K562 (cell line): ENCODE measurements at regions not wholly inside any gene's neighbourhood (a gene's known extent, or its start where the extent isn't known, plus 50 kb on each side); places are given as distances from the start of the nearest gene placed in this dataset.

Source experiments
- ATAC-seq: fragments of 200-7000 bp; cut with Tn5 transposase; 3 replicates; pipeline ENCODE4 v1.9.1; 2020; ENCODE audit warnings: moderate library complexity
- BruUV-seq: library from RNA; stranded (reverse); fragments of 400-500 nt; replicated peaks from 2 replicates; lab custom pipeline; 2021; lab: Mats Ljungman, UMichigan
- CTCF ChIA-PET: fragments of 300-600 bp; formaldehyde crosslinking; extraction: SDS; loops from one replicate; lab custom pipeline; 2021; ENCODE audit warnings: low intra/inter-chr PET ratio; lab: Yijun Ruan, JAX
- POLR2A ChIA-PET: fragments of 300-600, 350-650 bp; sonication (Branson Sonifier 250); formaldehyde crosslinking; extraction: SDS; loops from one replicate; lab custom pipeline; 2021; ENCODE audit warnings: antibody characterized with exemption, inconsistent platforms; lab: Yijun Ruan, JAX
- DNase-seq, 4 experiments: peaks; one replicate each; pipeline versions ENCODE4 v3.0.0 to v3.0.0-alpha.2; 2011 to 2018; ENCODE audit warnings: low spot score in 3 of 4, mixed read lengths in 3 of 4; ENCODE audit errors: extremely low read depth in 1 of 4
- FAIRE-seq: peaks from 2 replicates; lab custom pipeline; 2011; peaks lifted over from hg19 to GRCh38; lab: Jason Lieb, UNC
- H2AFZ ChIP-seq: 2 replicates; pipeline ENCODE4 v1.6.0; 2011; ENCODE audit warnings: low read depth, low read length, control low read depth, inconsistent platforms
- H3K27ac ChIP-seq: fragments of 200-600 bp; 3 replicates; pipeline ENCODE4 v1.8.0; 2011; ENCODE audit warnings: low read depth, mild to moderate bottlenecking, control low read depth, inconsistent platforms, low read length, moderate library complexity, mixed read lengths; ENCODE audit errors: extremely low read depth
- H3K27me3 ChIP-seq, 2 experiments: fragments of 300-600 bp in 1 of 2; 2 replicates in 1 of 2; 3 replicates in 1 of 2; pipeline versions ENCODE4 v1.6.0 to v1.8.0; 2011; ENCODE audit warnings: inconsistent platforms in 2 of 2, low read length in 2 of 2, mild to moderate bottlenecking in 1 of 2, mixed read lengths in 1 of 2, moderate library complexity in 1 of 2; ENCODE audit not compliant: control insufficient read depth in 2 of 2, insufficient read depth in 2 of 2
- H3K36me3 ChIP-seq: fragments of 300-600 bp; 3 replicates; pipeline ENCODE4 v1.8.0; 2011; ENCODE audit warnings: mild to moderate bottlenecking, low read length, inconsistent platforms; ENCODE audit not compliant: control insufficient read depth, insufficient read depth
- H3K4me1 ChIP-seq, 2 experiments: fragments of 200-600 bp in 1 of 2; replicated peaks in 1 of 2; 2 replicates in 1 of 2; 3 replicates in 1 of 2; pipeline versions ENCODE4 v1.5.1 to v1.8.0; 2011; ENCODE audit warnings: inconsistent platforms in 2 of 2, low read length in 2 of 2, mild to moderate bottlenecking in 1 of 2, mixed read lengths in 1 of 2, moderate library complexity in 1 of 2; ENCODE audit not compliant: control insufficient read depth in 2 of 2, insufficient read depth in 2 of 2
- H3K4me2 ChIP-seq: 2 replicates; pipeline ENCODE4 v1.6.1; 2011; ENCODE audit warnings: low read length, control low read depth, inconsistent platforms, mixed read lengths; ENCODE audit not compliant: insufficient read depth
- H3K4me3 ChIP-seq: fragments of 200-600 bp; sonication (generic), shearing (Covaris generic); 2 replicates; pipeline ENCODE4 v1.5.1; 2016; ENCODE audit warnings: control low read depth, inconsistent platforms
- H3K79me2 ChIP-seq: fragments of 200-600 bp; 3 replicates; pipeline ENCODE4 v1.8.0; 2011; ENCODE audit warnings: low read length, inconsistent platforms; ENCODE audit not compliant: control insufficient read depth, insufficient read depth
- H3K9ac ChIP-seq, 2 experiments: 2 replicates each; pipeline versions ENCODE4 v1.6.0 to v1.6.1; 2011; ENCODE audit warnings: low read depth in 2 of 2, low read length in 2 of 2, control low read depth in 1 of 2, inconsistent platforms in 1 of 2, mild to moderate bottlenecking in 1 of 2, mixed read lengths in 1 of 2; ENCODE audit not compliant: insufficient read depth in 1 of 2
- H3K9me1 ChIP-seq: one replicate; pipeline ENCODE4 v1.6.0; 2011; ENCODE audit warnings: inconsistent platforms, mild to moderate bottlenecking, low read length, moderate library complexity; ENCODE audit not compliant: control insufficient read depth, insufficient read depth
- H3K9me3 ChIP-seq: replicated peaks from 2 replicates; pipeline ENCODE4 v1.5.1; 2011; ENCODE audit warnings: low read depth, low read length, inconsistent platforms; ENCODE audit not compliant: control insufficient read depth, insufficient read depth
- H4K20me1 ChIP-seq: replicated peaks from 2 replicates; pipeline ENCODE4 v1.6.1; 2011; ENCODE audit warnings: low read length, inconsistent platforms, mixed read lengths; ENCODE audit not compliant: control insufficient read depth, insufficient read depth
- ARNT ChIP-seq, 2 experiments: fragments of 450-650 bp; IDR thresholded peaks; 2 replicates each; pipeline ENCODE4 v1.6.1; 2016; ENCODE audit warnings: mild to moderate bottlenecking in 1 of 2
- FOXK1 ChIP-seq: sonication (generic); formaldehyde crosslinking; IDR thresholded peaks from 2 replicates; pipeline ENCODE4 v1.8.0; 2022; ENCODE audit warnings: missing genetic modification reagents, mild to moderate bottlenecking, borderline replicate concordance
- GTF3C2 ChIP-seq: IDR thresholded peaks from 3 replicates; pipeline ENCODE4 v1.6.1; 2011; ENCODE audit warnings: borderline replicate concordance, mild to moderate bottlenecking, moderate library complexity; ENCODE audit not compliant: insufficient read length; ENCODE audit errors: extremely low read depth
- KAT8 ChIP-seq: fragments of 450-650 bp; IDR thresholded peaks from 2 replicates; pipeline ENCODE4 v1.6.1; 2016; ENCODE audit warnings: low read depth, mild to moderate bottlenecking
- LEF1 ChIP-seq: fragments of 450-650 bp; IDR thresholded peaks from 2 replicates; pipeline ENCODE4 v1.6.1; 2016; ENCODE audit warnings: mild to moderate bottlenecking
- MCM3 ChIP-seq: fragments of 450-650 bp; IDR thresholded peaks from 2 replicates; pipeline ENCODE4 v1.6.1; 2016
- MTA3 ChIP-seq: fragments of 450-650 bp; formaldehyde crosslinking; IDR thresholded peaks from 2 replicates; pipeline ENCODE4 v1.6.1; 2017; ENCODE audit warnings: mild to moderate bottlenecking, borderline replicate concordance
- NBN ChIP-seq: fragments of 450-650 bp; IDR thresholded peaks from 2 replicates; pipeline ENCODE4 v1.6.1; 2016; ENCODE audit warnings: low read depth, mild to moderate bottlenecking
- NKRF ChIP-seq: fragments of 450-650 bp; IDR thresholded peaks from 2 replicates; pipeline ENCODE4 v1.6.1; 2016; ENCODE audit warnings: borderline replicate concordance
- NUFIP1 ChIP-seq: fragments of 450-650 bp; IDR thresholded peaks from 2 replicates; pipeline ENCODE4 v1.6.1; 2018; ENCODE audit not compliant: partially characterized antibody
- ZNF23 ChIP-seq: fragments of 250-450 bp; sonication (Bioruptor Pico); IDR thresholded peaks from 2 replicates; pipeline ENCODE4 v1.4.0; 2020; ENCODE audit warnings: mild to moderate bottlenecking
- ZNF609 ChIP-seq: sonication (generic); formaldehyde crosslinking; IDR thresholded peaks from 2 replicates; pipeline ENCODE4 v1.8.1; 2023; ENCODE audit warnings: missing genetic modification reagents, mild to moderate bottlenecking, borderline replicate concordance
- WGBS: fragments of 100-300 bp; shearing (Covaris generic); methylation state at CpG from one replicate; pipeline ENCODE4 v1.1.6; 2016; ENCODE audit warnings: low coverage, mixed read lengths; ENCODE audit not compliant: insufficient coverage; ENCODE audit errors: missing lambda C conversion rate; 5-methylcytosine and 5-hydroxymethylcytosine counted together
- in situ Hi-C: fragments of 300-500 bp; cut with MboI; formaldehyde crosslinking; loops from 4 replicates; pipeline ENCODE4 v1.15.0; 2018; ENCODE audit warnings: inconsistent platforms, mixed read lengths
- intact Hi-C: fragments of 100-400 bp; cut with micrococcal nuclease; formaldehyde crosslinking; loops from 2 replicates; pipeline ENCODE4 v1.14.2; 2022

- 0% methylated on average over 3 of the region's 3 CpGs for WGBS
- no peak overlapping the region for H3K27ac ChIP-seq
- intact Hi-C loops = no loop called here
These were observed 455.5 kb downstream of the PLPP3 start for GRCh38 chr1:56123826-56124225.

More at GRCh38 chr1:56123826-56124225, 455.5 kb downstream of the PLPP3 start:
- ATAC-seq (no peak), FAIRE-seq (no peak), DNase-seq (no peak)
- Histone ChIP-seq H3K4me3 (no peak overlapping the region), H2AFZ (no peak overlapping the region), H3K4me1 (no peaks in the 10 kb centered on the region), H3K27me3 (no peaks in the 10 kb centered on the region), H3K9me1 (no peaks in the 10 kb centered on the region), H3K79me2 (no peaks in the 10 kb centered on the region), H3K4me2 (no peak overlapping the region), H3K36me3 (no peaks in the 10 kb centered on the region), H3K9me3 (no peaks in the 10 kb centered on the region; the same call in 1 of the 2 replicates), H3K9ac (no peak overlapping the region), H4K20me1 (no peaks in the 10 kb centered on the region)
- CTCF ChIA-PET = no interaction called here
- POLR2A ChIA-PET = no interaction called here
- TF ChIP-seq KAT8 = no peak
- no peak for TF ChIP-seq FOXK1 (CRISPR knock-in tag)
- no peak for TF ChIP-seq NKRF
- TF ChIP-seq LEF1 = no peak
- TF ChIP-seq MCM3 = no peak
- TF ChIP-seq MTA3 = no peak
- no peak for TF ChIP-seq ZNF23 (CRISPR knock-in tag)
- no peak for TF ChIP-seq ZNF609 (CRISPR knock-in tag)
- no peak for TF ChIP-seq GTF3C2
- TF ChIP-seq ARNT (IDR thresholded peaks at IDR 0.05) = no peak
- TF ChIP-seq NUFIP1 = no peak
- TF ChIP-seq NBN = no peak
- no TSS peak for BruUV-seq
- in situ Hi-C loops = no loop called here
